DOHH2 (cell line): ENCODE measurements at regions not wholly inside any gene's neighbourhood (a gene's known extent, or its start where the extent isn't known, plus 50 kb on each side); places are given as distances from the start of the nearest gene placed in this dataset.

Experiments
- CTCF ChIP-seq: fragments of 200-600 bp; sonication (generic); IDR thresholded peaks from one replicate; pipeline ENCODE4 v1.5.1; 2014; ENCODE audit warnings: antibody characterized with exemption, mild to moderate bottlenecking, low read depth, low read length; ENCODE audit not compliant: poor library complexity, severe bottlenecking
- EZH2phosphoT487 ChIP-seq: fragments of 200-600 bp; sonication (generic); IDR thresholded peaks from 2 replicates; pipeline ENCODE4 v1.6.1; 2017; ENCODE audit warnings: borderline replicate concordance, mild to moderate bottlenecking, antibody characterized with exemption, low read length, moderate library complexity, mixed read lengths

GRCh38 chr10:107502229-107502985, 337.9 kb upstream of the SORCS1 start:
- no peak for TF ChIP-seq CTCF
- TF ChIP-seq EZH2phosphoT487, result no peak
